ENCODE measurements at regions not wholly inside any gene's neighbourhood (a gene's known extent, or its start where the extent isn't known, plus 50 kb on each side); places are given as distances from the start of the nearest gene placed in this dataset.

DNA sequence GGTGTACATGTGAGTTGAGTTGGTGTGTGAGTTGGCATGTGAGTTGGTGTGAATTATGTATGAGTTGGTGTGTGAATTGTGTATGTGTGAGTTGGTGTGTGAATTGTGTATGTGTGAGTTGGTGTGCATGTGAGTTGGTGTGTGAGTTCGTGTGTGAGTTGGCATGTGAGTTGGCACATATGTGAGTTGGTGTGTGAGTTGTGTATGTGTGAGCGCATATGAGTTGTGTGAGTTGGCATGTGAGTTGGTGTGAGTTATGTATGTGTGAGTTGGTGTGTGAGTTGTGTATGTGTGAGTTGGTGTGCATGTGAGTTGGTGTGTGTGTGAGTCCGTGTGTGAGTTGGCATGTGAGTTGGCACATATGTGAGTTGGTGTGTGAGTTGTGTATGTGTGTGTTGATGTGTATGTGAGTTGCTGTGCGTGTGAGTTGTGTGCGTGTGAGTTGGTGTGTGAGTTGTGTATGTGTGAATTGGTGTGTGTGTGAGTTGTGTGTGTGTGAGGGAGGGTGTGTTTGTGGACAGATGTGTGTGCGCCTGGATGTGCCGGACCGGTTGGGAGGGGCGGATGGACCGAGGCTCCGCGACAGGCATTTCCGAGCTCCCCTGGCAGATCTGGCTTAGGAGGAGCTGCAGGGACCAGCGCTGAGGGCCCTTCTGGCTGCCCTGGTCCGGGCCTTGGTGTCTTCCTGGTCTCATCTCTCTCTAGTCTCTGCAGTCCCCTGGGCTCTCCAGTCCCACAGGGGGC, 162.5 kb upstream of the IER5L start:
- TF ChIP-seq ZNF274 (IDR thresholded peaks at IDR 0.05; ENCODE audit: low read depth, low read length) (no peak), SUZ12 (IDR thresholded peaks at IDR 0.05; ENCODE audit: extremely low read depth, insufficient read depth, insufficient read length) (no peak), YY1 (IDR thresholded peaks at IDR 0.05; ENCODE audit: insufficient read depth, insufficient read length) (no peak)
